ENCODE measurements at regions not wholly inside any gene's neighbourhood (a gene's known extent, or its start where the extent isn't known, plus 50 kb on each side); places are given as distances from the start of the nearest gene placed in this dataset.
"Not testable (repeated sequence)": the region's sequence is repeated elsewhere in the genome, so short reads cannot be mapped to it uniquely, and the experiment has no call there.

GRCh38 chr4:159937595-159937994 is 834.7 kb downstream of the RAPGEF2 start:
- no peaks in the 10 kb centered on the region for H3K4me1 ChIP-seq (ENCODE audit: control insufficient read depth, insufficient read depth, low read length)
- H3K36me3 ChIP-seq (ENCODE audit: control insufficient read depth, insufficient read depth, low read length): no peaks in the 10 kb centered on the region
- ATAC-seq (no peak), DNase-seq (ENCODE audit: low read depth, low spot score) (no peak)
- intact Hi-C loops (cut with micrococcal nuclease; ENCODE audit: unreplicated experiment) (no loop called here), in situ Hi-C loops (cut with HindIII; ENCODE audit: low pct_unique_long_range_greater_than_20kb, low sequenced_read_pairs) (no loop called here)
- H3K4me3 ChIP-seq (ENCODE audit: low read depth in 2 of 2, low read length in 2 of 2): no peak overlapping the region
- H3K27ac ChIP-seq (ENCODE audit: low read length): no peak overlapping the region
- BruUV-seq (replicated peaks): no TSS peak
- H3K9me3 ChIP-seq (ENCODE audit: control insufficient read depth, insufficient read depth, low read depth, low read length): no peaks in the 10 kb centered on the region
- TF ChIP-seq CTCF (IDR thresholded peaks at IDR 0.05) (no peak), SIN3A (IDR thresholded peaks at IDR 0.05; ENCODE audit: borderline replicate concordance, insufficient read depth, low read depth, low read length) (no peak), REST (IDR thresholded peaks at IDR 0.05; ENCODE audit: insufficient read depth in 1 of 2, low read depth in 2 of 2, low read length in 1 of 2) (no peak), TCF7L2 (IDR thresholded peaks at IDR 0.05; ENCODE audit: low read depth, low read length) (no peak), POLR2AphosphoS5 (IDR thresholded peaks at IDR 0.05; ENCODE audit: low read depth, low read length) (no peak)
- ChIA-PET POLR2A (no interaction called here), CTCF (no interaction called here)
- no peaks in the 10 kb centered on the region for H3K27me3 ChIP-seq (ENCODE audit: control insufficient read depth, insufficient read depth, low read length)

- H3K27me3 ChIP-seq (ENCODE audit: control insufficient read depth, insufficient read depth, low read length); ATAC-seq; intact Hi-C loops (cut with micrococcal nuclease; ENCODE audit: unreplicated experiment); BruUV-seq (replicated peaks); in situ Hi-C loops (cut with HindIII; ENCODE audit: low pct_unique_long_range_greater_than_20kb, low sequenced_read_pairs); H3K4me1 ChIP-seq (ENCODE audit: control insufficient read depth, insufficient read depth, low read length); H3K36me3 ChIP-seq (ENCODE audit: control insufficient read depth, insufficient read depth, low read length); POLR2A ChIA-PET; DNase-seq (ENCODE audit: low read depth, low spot score); H3K9me3 ChIP-seq (ENCODE audit: control insufficient read depth, insufficient read depth, low read depth, low read length); H3K4me3 ChIP-seq (ENCODE audit: low read depth in 2 of 2, low read length in 2 of 2); H3K27ac ChIP-seq (ENCODE audit: low read length); CTCF ChIA-PET: not testable (repeated sequence)
Observed at GRCh38 chr4:159939681-159940080, 836.8 kb downstream of the RAPGEF2 start.

- Histone ChIP-seq H3K27ac (ENCODE audit: low read length) (no peak overlapping the region), H3K4me1 (ENCODE audit: control insufficient read depth, insufficient read depth, low read length) (no peaks in the 10 kb centered on the region), H3K9me3 (ENCODE audit: control insufficient read depth, insufficient read depth, low read depth, low read length) (no peaks in the 10 kb centered on the region), H3K36me3 (ENCODE audit: control insufficient read depth, insufficient read depth, low read length) (no peaks in the 10 kb centered on the region), H3K27me3 (ENCODE audit: control insufficient read depth, insufficient read depth, low read length) (no peaks in the 10 kb centered on the region), H3K4me3 (ENCODE audit: low read depth in 2 of 2, low read length in 2 of 2) (no peak overlapping the region)
- ATAC-seq (no peak), DNase-seq (ENCODE audit: low read depth, low spot score) (no peak)
- ChIA-PET CTCF (no interaction called here), POLR2A (no interaction called here)
- BruUV-seq (replicated peaks): no TSS peak
- intact Hi-C loops (cut with micrococcal nuclease; ENCODE audit: unreplicated experiment): no loop called here
- in situ Hi-C loops (cut with HindIII; ENCODE audit: low pct_unique_long_range_greater_than_20kb, low sequenced_read_pairs): no loop called here
- TF ChIP-seq CTCF (IDR thresholded peaks at IDR 0.05) (no peak), REST (IDR thresholded peaks at IDR 0.05; ENCODE audit: insufficient read depth in 1 of 2, low read depth in 2 of 2, low read length in 1 of 2) (no peak), SIN3A (IDR thresholded peaks at IDR 0.05; ENCODE audit: borderline replicate concordance, insufficient read depth, low read depth, low read length) (no peak), POLR2AphosphoS5 (IDR thresholded peaks at IDR 0.05; ENCODE audit: low read depth, low read length) (no peak), TCF7L2 (IDR thresholded peaks at IDR 0.05; ENCODE audit: low read depth, low read length) (no peak)
Observed at GRCh38 chr4:159941076-159941475, 838.2 kb downstream of the RAPGEF2 start.

Data from Panc1 (cell line).